ENCODE measurements at regions not wholly inside any gene's neighbourhood (a gene's known extent, or its start where the extent isn't known, plus 50 kb on each side); places are given as distances from the start of the nearest gene placed in this dataset.

DNA sequence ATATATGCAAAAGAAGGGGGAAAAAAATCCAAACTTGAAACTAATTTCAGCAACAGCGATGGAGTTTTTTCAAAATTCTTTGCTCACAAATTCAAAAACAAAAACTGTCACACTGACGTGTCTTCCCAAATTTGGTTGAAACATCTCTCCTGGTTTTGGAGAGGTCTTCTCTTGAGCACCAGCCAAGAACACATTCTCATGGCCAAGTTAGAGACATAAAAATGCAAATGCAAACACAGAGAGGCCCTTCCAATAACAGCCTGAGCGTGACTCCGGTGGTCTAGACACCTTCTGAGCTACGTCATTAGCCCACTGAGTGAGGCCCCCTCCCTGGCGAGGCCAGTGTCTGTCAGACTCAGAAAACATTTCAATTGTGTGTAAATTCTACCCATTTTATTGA lies 436.0 kb upstream of the PROK2 start:
- TF ChIP-seq, protein P1, sequence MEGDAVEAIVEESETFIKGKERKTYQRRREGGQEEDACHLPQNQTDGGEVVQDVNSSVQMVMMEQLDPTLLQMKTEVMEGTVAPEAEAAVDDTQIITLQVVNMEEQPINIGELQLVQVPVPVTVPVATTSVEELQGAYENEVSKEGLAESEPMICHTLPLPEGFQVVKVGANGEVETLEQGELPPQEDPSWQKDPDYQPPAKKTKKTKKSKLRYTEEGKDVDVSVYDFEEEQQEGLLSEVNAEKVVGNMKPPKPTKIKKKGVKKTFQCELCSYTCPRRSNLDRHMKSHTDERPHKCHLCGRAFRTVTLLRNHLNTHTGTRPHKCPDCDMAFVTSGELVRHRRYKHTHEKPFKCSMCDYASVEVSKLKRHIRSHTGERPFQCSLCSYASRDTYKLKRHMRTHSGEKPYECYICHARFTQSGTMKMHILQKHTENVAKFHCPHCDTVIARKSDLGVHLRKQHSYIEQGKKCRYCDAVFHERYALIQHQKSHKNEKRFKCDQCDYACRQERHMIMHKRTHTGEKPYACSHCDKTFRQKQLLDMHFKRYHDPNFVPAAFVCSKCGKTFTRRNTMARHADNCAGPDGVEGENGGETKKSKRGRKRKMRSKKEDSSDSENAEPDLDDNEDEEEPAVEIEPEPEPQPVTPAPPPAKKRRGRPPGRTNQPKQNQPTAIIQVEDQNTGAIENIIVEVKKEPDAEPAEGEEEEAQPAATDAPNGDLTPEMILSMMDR (IDR thresholded peaks at IDR 0.05; ENCODE audit: poor library complexity), result no peak
- TF ChIP-seq EZH2phosphoT487 (IDR thresholded peaks at IDR 0.05; ENCODE audit: low read depth, severe bottlenecking, unreplicated experiment) (no peak), EZH2 (IDR thresholded peaks at IDR 0.05; ENCODE audit: borderline replicate concordance) (no peak)

All from hepatocyte (in vitro differentiated cells).